MCF 10A (cell line): ENCODE measurements at regions not wholly inside any gene's neighbourhood (a gene's known extent, or its start where the extent isn't known, plus 50 kb on each side); places are given as distances from the start of the nearest gene placed in this dataset.

Experiments used
- BruUV-seq: library from RNA; stranded (reverse); fragments of 400-500 nt; replicated peaks from 2 replicates; lab custom pipeline; 2021; lab: Mats Ljungman, UMichigan
- CTCF ChIA-PET: fragments of 300-600 bp; sonication (Branson Sonifier 250); formaldehyde crosslinking; extraction: SDS; loops from one replicate; lab custom pipeline; 2021; ENCODE audit warnings: antibody characterized with exemption, inconsistent platforms; lab: Yijun Ruan, JAX
- POLR2A ChIA-PET: fragments of 300-600, 350-650 bp; sonication (Branson Sonifier 250); formaldehyde crosslinking; extraction: SDS; loops from one replicate; lab custom pipeline; 2020; ENCODE audit warnings: antibody characterized with exemption, inconsistent platforms; lab: Yijun Ruan, JAX
- DNase-seq: peaks from one replicate; pipeline ENCODE4 v3.0.0-alpha.2; 2018; ENCODE audit not compliant: unreplicated experiment
- H3K27ac Mint-ChIP-seq: one replicate; pipeline ENCODE4 v1.8.0; 2022; ENCODE audit warnings: mild to moderate bottlenecking, low read depth, mixed read lengths; ENCODE audit not compliant: unreplicated experiment
- H3K27me3 Mint-ChIP-seq: one replicate; pipeline ENCODE4 v1.8.0; 2022; ENCODE audit warnings: mixed read lengths; ENCODE audit not compliant: insufficient read depth, unreplicated experiment
- H3K36me3 Mint-ChIP-seq: one replicate; pipeline ENCODE4 v1.8.0; 2022; ENCODE audit warnings: mild to moderate bottlenecking, moderate library complexity, mixed read lengths; ENCODE audit not compliant: insufficient read depth, unreplicated experiment
- H3K4me1 Mint-ChIP-seq: one replicate; pipeline ENCODE4 v1.8.0; 2022; ENCODE audit warnings: mixed read lengths; ENCODE audit not compliant: insufficient read depth, unreplicated experiment
- H3K4me3 Mint-ChIP-seq: one replicate; pipeline ENCODE4 v1.8.0; 2022; ENCODE audit warnings: mild to moderate bottlenecking, moderate library complexity, mixed read lengths; ENCODE audit not compliant: unreplicated experiment
- H3K9me3 Mint-ChIP-seq: one replicate; pipeline ENCODE4 v1.8.0; 2022; ENCODE audit warnings: mixed read lengths; ENCODE audit not compliant: unreplicated experiment
- CTCF ChIP-seq: fragments of 200-600 bp; IDR thresholded peaks from one replicate; pipeline ENCODE4 v1.8.0; 2022; ENCODE audit warnings: antibody characterized with exemption, mild to moderate bottlenecking; ENCODE audit not compliant: unreplicated experiment
- intact Hi-C: fragments of 100-400 bp; cut with micrococcal nuclease; formaldehyde crosslinking; loops from 2 replicates; pipeline ENCODE4 v1.14.1; 2022

GRCh38 chr5:21152611-21153010 is 1164.6 kb upstream of the CDH18 start:
- intact Hi-C loops, result no loop called here
- no TSS peak for BruUV-seq
- Mint-ChIP-seq H3K27ac (no peak overlapping the region), H3K4me1 (peaks cover 10% of the 10 kb centered on the region), H3K4me3 (no peak overlapping the region), H3K36me3 (no peaks in the 10 kb centered on the region), H3K27me3 (no peaks in the 10 kb centered on the region), H3K9me3 (no peaks in the 10 kb centered on the region)
- ChIA-PET CTCF (no interaction called here), POLR2A (interaction anchor here (0.5 to 0.6 kb wide), 2 partner anchors 1163 to 1198 kb away, joined by 3 to 4 read pairs; no protein-coding TSS in a partner anchor)
- DNase-seq, result peak; percentile 97
- TF ChIP-seq CTCF, result no peak

GRCh38 chr5:21145376-21145775 is 1157.4 kb upstream of the CDH18 start:
- DNase-seq, result peak; percentile 2
- no peak for TF ChIP-seq CTCF
- Mint-ChIP-seq H3K27me3 (no peaks in the 10 kb centered on the region), H3K4me1 (no peaks in the 10 kb centered on the region), H3K4me3 (no peak overlapping the region), H3K27ac (no peak overlapping the region), H3K36me3 (peaks cover 6% of the 10 kb centered on the region), H3K9me3 (no peaks in the 10 kb centered on the region)
- intact Hi-C loops, result no loop called here
- BruUV-seq, result no TSS peak
- ChIA-PET POLR2A (no interaction called here), CTCF (interaction anchor here (0.7 kb wide), 1 partner anchor 158 kb away, joined by 3 read pairs; no protein-coding TSS in a partner anchor)

- Mint-ChIP-seq H3K9me3 (no peaks in the 10 kb centered on the region), H3K4me3 (no peak overlapping the region), H3K27me3 (no peaks in the 10 kb centered on the region), H3K36me3 (peaks cover 6% of the 10 kb centered on the region), H3K4me1 (no peaks in the 10 kb centered on the region), H3K27ac (no peak overlapping the region)
- ChIA-PET CTCF (no interaction called here), POLR2A (no interaction called here)
- DNase-seq, result no peak
- intact Hi-C loops, result no loop called here
- BruUV-seq, result no TSS peak
- no peak for TF ChIP-seq CTCF
Measured at GRCh38 chr5:21143686-21144085, 1155.7 kb upstream of the CDH18 start.

GRCh38 chr5:21142791-21143190 is 1154.8 kb upstream of the CDH18 start:
- Mint-ChIP-seq H3K27ac (no peak overlapping the region), H3K9me3 (no peaks in the 10 kb centered on the region), H3K27me3 (no peaks in the 10 kb centered on the region), H3K4me1 (no peaks in the 10 kb centered on the region), H3K36me3 (peaks cover 6% of the 10 kb centered on the region), H3K4me3 (no peak overlapping the region)
- CTCF ChIA-PET, result interaction anchor here (0.6 kb wide), 1 partner anchor 110 kb away, joined by 3 read pairs; no protein-coding TSS in a partner anchor
- POLR2A ChIA-PET, result no interaction called here
- TF ChIP-seq CTCF, result no peak
- intact Hi-C loops, result no loop called here
- no TSS peak for BruUV-seq
- no peak for DNase-seq
